ENCODE measurements at regions not wholly inside any gene's neighbourhood (a gene's known extent, or its start where the extent isn't known, plus 50 kb on each side); places are given as distances from the start of the nearest gene placed in this dataset.

DNA sequence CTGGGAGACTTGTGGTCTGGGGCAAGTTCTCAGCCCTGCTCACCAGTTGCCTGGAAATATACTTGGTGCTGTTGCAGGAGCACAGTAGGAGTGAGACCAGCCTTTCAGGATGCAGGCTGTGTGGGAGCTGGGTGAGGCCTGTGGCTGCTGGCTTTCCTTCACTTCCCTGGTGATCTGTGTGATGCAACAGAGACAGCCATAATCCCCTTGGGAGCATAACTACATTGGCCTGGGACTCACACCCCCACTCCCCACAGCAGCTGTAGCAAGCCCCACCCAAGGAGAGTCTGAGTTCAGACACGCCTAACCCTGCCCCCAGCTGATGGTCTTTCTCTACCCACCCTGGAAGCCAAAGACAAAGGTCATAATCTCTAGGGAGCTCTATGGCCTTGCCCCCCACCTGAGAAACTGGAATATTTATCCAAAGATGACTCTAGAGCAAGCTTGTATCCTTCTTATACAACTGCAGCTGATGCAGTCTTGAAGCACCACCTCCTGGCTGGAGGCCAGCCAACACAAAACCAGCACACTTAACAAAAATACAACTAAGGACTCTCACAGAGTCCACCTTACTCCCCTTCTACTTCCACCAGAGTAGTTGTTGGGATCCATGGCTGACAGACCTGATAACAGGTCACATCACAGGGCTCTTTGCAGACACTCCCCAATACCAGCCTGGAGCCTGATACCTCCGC is 190.4 kb upstream of the CPNE8 start:
- no peaks in the 10 kb centered on the region for H3K79me2 ChIP-seq (ENCODE audit: insufficient read depth, low read length)
- no peak overlapping the region for H3K27ac ChIP-seq (ENCODE audit: low read depth, low read length)
- no peaks in the 10 kb centered on the region for H3K9me3 ChIP-seq (ENCODE audit: insufficient read depth, low read length)
- no peaks in the 10 kb centered on the region for H3K9me2 ChIP-seq (replicated peaks; ENCODE audit: insufficient read depth, low read length)
- H3K36me3 ChIP-seq (ENCODE audit: low read length) = no peaks in the 10 kb centered on the region
- no peaks in the 10 kb centered on the region for H3K27me3 ChIP-seq (ENCODE audit: low read length)
- no peak overlapping the region for H3K9ac ChIP-seq (ENCODE audit: low read length)
- H3K4me3 ChIP-seq (ENCODE audit: insufficient read depth, low read length, poor library complexity, severe bottlenecking) = no peak overlapping the region
- no peaks in the 10 kb centered on the region for H3F3A ChIP-seq (ENCODE audit: insufficient read depth)
- no peak for TF ChIP-seq CTCF (IDR thresholded peaks at IDR 0.05; ENCODE audit: insufficient read depth, low read length, poor library complexity, severe bottlenecking)
- no peak for TF ChIP-seq EZH2phosphoT487 (conservative IDR thresholded peaks at IDR 0.05; ENCODE audit: low read length)
- no peak overlapping the region for H3K4me2 ChIP-seq (ENCODE audit: low read depth, low read length, poor library complexity, severe bottlenecking)
- no peaks in the 10 kb centered on the region for H4K20me1 ChIP-seq (ENCODE audit: low read depth, low read length)
- H2AFZ ChIP-seq (ENCODE audit: low read depth, low read length, severe bottlenecking) = no peak overlapping the region

GRCh38 chr12:39081910-39082309 is 176.5 kb upstream of the CPNE8 start:
- H3K9me2 ChIP-seq (replicated peaks; ENCODE audit: insufficient read depth, low read length) = no peaks in the 10 kb centered on the region
- no peak overlapping the region for H2AFZ ChIP-seq (ENCODE audit: low read depth, low read length, severe bottlenecking)
- no peak overlapping the region for H3K4me3 ChIP-seq (ENCODE audit: insufficient read depth, low read length, poor library complexity, severe bottlenecking)
- no peaks in the 10 kb centered on the region for H3K9me3 ChIP-seq (ENCODE audit: insufficient read depth, low read length)
- H3K4me2 ChIP-seq (ENCODE audit: low read depth, low read length, poor library complexity, severe bottlenecking) = no peak overlapping the region
- H3K36me3 ChIP-seq (ENCODE audit: low read length) = no peaks in the 10 kb centered on the region
- no peaks in the 10 kb centered on the region for H4K20me1 ChIP-seq (ENCODE audit: low read depth, low read length)
- H3K79me2 ChIP-seq (ENCODE audit: insufficient read depth, low read length) = no peaks in the 10 kb centered on the region
- H3K27ac ChIP-seq (ENCODE audit: low read depth, low read length) = no peak overlapping the region
- H3F3A ChIP-seq (ENCODE audit: insufficient read depth) = no peaks in the 10 kb centered on the region
- TF ChIP-seq EZH2phosphoT487 (conservative IDR thresholded peaks at IDR 0.05; ENCODE audit: low read length) = no peak
- no peak for TF ChIP-seq CTCF (IDR thresholded peaks at IDR 0.05; ENCODE audit: insufficient read depth, low read length, poor library complexity, severe bottlenecking)
- no peaks in the 10 kb centered on the region for H3K27me3 ChIP-seq (ENCODE audit: low read length)
- H3K9ac ChIP-seq (ENCODE audit: low read length) = no peak overlapping the region

GRCh38 chr12:39077226-39077625 is 171.8 kb upstream of the CPNE8 start:
- Histone ChIP-seq H3F3A (ENCODE audit: insufficient read depth) (no peaks in the 10 kb centered on the region), H3K4me2 (ENCODE audit: low read depth, low read length, poor library complexity, severe bottlenecking) (no peak overlapping the region), H3K4me3 (ENCODE audit: insufficient read depth, low read length, poor library complexity, severe bottlenecking) (no peak overlapping the region), H2AFZ (ENCODE audit: low read depth, low read length, severe bottlenecking) (no peak overlapping the region), H3K9me2 (replicated peaks; ENCODE audit: insufficient read depth, low read length) (no peaks in the 10 kb centered on the region), H3K79me2 (ENCODE audit: insufficient read depth, low read length) (no peaks in the 10 kb centered on the region), H3K9me3 (ENCODE audit: insufficient read depth, low read length) (no peaks in the 10 kb centered on the region), H3K9ac (ENCODE audit: low read length) (no peak overlapping the region), H4K20me1 (ENCODE audit: low read depth, low read length) (no peaks in the 10 kb centered on the region), H3K27ac (ENCODE audit: low read depth, low read length) (no peak overlapping the region), H3K36me3 (ENCODE audit: low read length) (no peaks in the 10 kb centered on the region), H3K27me3 (ENCODE audit: low read length) (no peaks in the 10 kb centered on the region)
- no peak for TF ChIP-seq CTCF (IDR thresholded peaks at IDR 0.05; ENCODE audit: insufficient read depth, low read length, poor library complexity, severe bottlenecking)
- TF ChIP-seq EZH2phosphoT487 (conservative IDR thresholded peaks at IDR 0.05; ENCODE audit: low read length) = no peak

Measured in SU-DHL-6 (cell line).